GM12878 (cell line): ENCODE measurements at regions not wholly inside any gene's neighbourhood (a gene's known extent, or its start where the extent isn't known, plus 50 kb on each side); places are given as distances from the start of the nearest gene placed in this dataset.

Experiments
- ATAC-seq: fragments of 200-7000 bp; cut with Tn5 transposase; 3 replicates; pipeline ENCODE4 v1.9.1; 2020; ENCODE audit warnings: mild to moderate bottlenecking, moderate library complexity
- BruUV-seq: library from RNA; stranded (reverse); fragments of 400-500 nt; replicated peaks from 2 replicates; lab custom pipeline; 2021; lab: Mats Ljungman, UMichigan
- CTCF ChIA-PET: fragments of 300-600 bp; sonication (Branson Sonifier 250); formaldehyde crosslinking; extraction: SDS; loops from one replicate; lab custom pipeline; 2021; ENCODE audit warnings: inconsistent platforms; lab: Yijun Ruan, JAX
- POLR2A ChIA-PET: fragments of 350-600 bp; formaldehyde crosslinking; extraction: SDS; loops from one replicate; lab custom pipeline; 2021; ENCODE audit warnings: inconsistent platforms; lab: Charles Lee
- RAD21 ChIA-PET: fragments of 300-600 bp; sonication (Branson Sonifier 250); formaldehyde crosslinking; loops from one replicate; lab custom pipeline; 2023; ENCODE audit warnings: antibody characterized with exemption; ENCODE audit not compliant: unreplicated experiment; lab: Charles Lee
- SMC1A ChIA-PET: fragments of 300-600 bp; sonication (Branson Sonifier 250); formaldehyde crosslinking; loops from one replicate; lab custom pipeline; 2023; ENCODE audit not compliant: unreplicated experiment, uncharacterized antibody; lab: Charles Lee
- DNase-seq: peaks from one replicate; pipeline ENCODE4 v3.0.0-alpha.2; 2011; ENCODE audit warnings: low read depth, low spot score
- FAIRE-seq: peaks from 3 replicates; lab custom pipeline; 2011; peaks lifted over from hg19 to GRCh38; lab: Jason Lieb, UNC
- H2AFZ ChIP-seq: 2 replicates; pipeline ENCODE4 v1.6.0; 2011; ENCODE audit warnings: low read depth, low read length, control low read depth; ENCODE audit not compliant: control insufficient read depth
- H3K27ac ChIP-seq: 2 replicates; pipeline ENCODE4 v1.5.1; 2011; ENCODE audit warnings: control low read depth; ENCODE audit not compliant: control insufficient read depth, insufficient read depth
- H3K27me3 ChIP-seq, 2 experiments: replicated peaks in 1 of 2; 2 replicates each; pipeline versions ENCODE4 v1.6.0 to v1.6.1; 2011; ENCODE audit warnings: low read length in 1 of 2; ENCODE audit not compliant: control insufficient read depth in 2 of 2, insufficient read depth in 2 of 2
- H3K36me3 ChIP-seq, 2 experiments: 2 replicates each; pipeline ENCODE4 v1.5.1; 2011; ENCODE audit warnings: low read length in 1 of 2; ENCODE audit not compliant: control insufficient read depth in 2 of 2, insufficient read depth in 2 of 2
- H3K4me1 ChIP-seq: 2 replicates; pipeline ENCODE4 v1.6.1; 2011; ENCODE audit warnings: mild to moderate bottlenecking, low read length, moderate library complexity, mixed read lengths; ENCODE audit not compliant: control insufficient read depth, insufficient read depth
- H3K4me2 ChIP-seq: 2 replicates; pipeline ENCODE4 v1.6.0; 2011; ENCODE audit warnings: control low read depth; ENCODE audit not compliant: control insufficient read depth, insufficient read depth
- H3K4me3 ChIP-seq: fragments of 200-600 bp; sonication (generic); 2 replicates; pipeline ENCODE4 v1.5.1; 2016
- H3K79me2 ChIP-seq: 2 replicates; pipeline ENCODE4 v1.6.0; 2011; ENCODE audit warnings: low read length; ENCODE audit not compliant: control insufficient read depth, insufficient read depth
- H3K9ac ChIP-seq: 2 replicates; pipeline ENCODE4 v1.8.0; 2011; ENCODE audit warnings: low read length, control low read depth, mixed read lengths; ENCODE audit not compliant: control insufficient read depth, insufficient read depth
- H3K9me3 ChIP-seq: replicated peaks from 3 replicates; pipeline ENCODE4 v1.5.1; 2011; ENCODE audit warnings: mild to moderate bottlenecking, low read length; ENCODE audit not compliant: control insufficient read depth, insufficient read depth
- H4K20me1 ChIP-seq: 2 replicates; pipeline ENCODE4 v1.6.0; 2011; ENCODE audit not compliant: control insufficient read depth, insufficient read depth
- NFYA ChIP-seq: IDR thresholded peaks from 2 replicates; pipeline ENCODE4 v1.6.1; 2011; ENCODE audit warnings: low read depth, mild to moderate bottlenecking, low read length, improper control_type of control experiment, borderline replicate concordance
- SMARCA5 ChIP-seq: fragments of 450-650 bp; IDR thresholded peaks from 2 replicates; pipeline ENCODE4 v1.6.1; 2017; ENCODE audit warnings: mild to moderate bottlenecking
- YY1 ChIP-seq: IDR thresholded peaks from 2 replicates; pipeline ENCODE4 v1.6.1; 2011; ENCODE audit warnings: low read depth, mild to moderate bottlenecking, low read length
- ZZZ3 ChIP-seq: IDR thresholded peaks from 2 replicates; pipeline ENCODE4 v1.6.1; 2011; ENCODE audit warnings: low read depth; ENCODE audit not compliant: control insufficient read depth, insufficient read length
- WGBS: methylation state at CpG from one replicate; pipeline ENCODE4 v1.1.6; 2016; ENCODE audit warnings: low lambda C conversion rate; ENCODE audit not compliant: insufficient replicate concordance, insufficient coverage; ENCODE audit errors: missing lambda C conversion rate; 5-methylcytosine and 5-hydroxymethylcytosine counted together
- in situ Hi-C: fragments of 300-500 bp; cut with MboI; formaldehyde crosslinking; loops from 9 replicates; pipeline ENCODE4 v1.14.3; 2018; ENCODE audit warnings: mixed read lengths
- intact Hi-C: fragments of 100-400 bp; cut with micrococcal nuclease; formaldehyde crosslinking; loops from one replicate; pipeline ENCODE4 v1.14.2; 2022; ENCODE audit not compliant: unreplicated experiment
- TF ChIP-seq, protein P1 (sequence below): IDR thresholded peaks from 2 replicates; pipeline ENCODE4 v1.6.1; 2011; ENCODE audit warnings: low read depth, low read length, improper control_type of control experiment, borderline replicate concordance
- TF ChIP-seq, protein P2 (sequence below): IDR thresholded peaks from 2 replicates; pipeline ENCODE4 v1.6.1; 2011; ENCODE audit warnings: low read depth, mild to moderate bottlenecking, low read length, moderate library complexity, borderline replicate concordance; ENCODE audit errors: extremely low read depth

DNA sequence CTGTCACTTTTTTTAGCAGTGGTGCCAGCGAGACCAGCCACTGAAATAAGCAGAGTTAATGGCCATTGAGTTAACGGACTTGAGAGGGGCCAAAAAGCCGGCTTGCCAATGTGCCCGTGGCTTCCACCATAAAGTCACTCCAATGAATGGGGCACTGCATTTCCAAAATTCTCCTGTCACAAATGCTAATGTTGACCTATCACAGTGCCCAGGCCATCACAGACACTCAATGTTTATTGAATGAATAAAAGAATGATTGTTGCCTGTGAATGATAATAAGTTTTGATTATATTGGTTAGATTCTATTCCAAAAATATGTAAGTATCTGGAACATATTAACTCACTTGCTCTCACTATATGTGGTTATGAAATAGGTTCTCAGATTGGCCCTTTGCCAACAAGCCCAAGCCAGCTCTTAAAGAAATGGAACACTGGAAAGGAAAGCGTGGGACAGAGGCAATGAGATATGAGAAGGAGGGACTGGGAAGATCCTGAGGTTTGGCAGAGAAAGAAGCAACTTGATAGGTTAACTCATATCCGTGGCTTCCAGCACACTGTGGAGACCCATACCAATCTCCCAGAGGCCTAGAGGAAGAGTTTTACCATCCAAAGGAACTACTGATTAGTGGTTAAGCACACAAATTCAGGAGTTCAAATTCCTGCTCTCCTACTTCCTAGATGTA lies 108.7 kb downstream of the BTG1 start:
- intact Hi-C loops, result loop anchor here (10.0 kb wide), 2 partner anchors 428 to 538 kb away; no protein-coding TSS in a partner anchor
- Histone ChIP-seq H3K4me1 (peaks cover 8% of the 10 kb centered on the region), H3K27me3 (no peaks in the 10 kb centered on the region), H3K4me2 (no peak overlapping the region), H3K9ac (no peak overlapping the region), H2AFZ (no peak overlapping the region), H3K36me3 (no peaks in the 10 kb centered on the region), H3K4me3 (no peak overlapping the region), H3K27ac (no peak overlapping the region), H4K20me1 (no peaks in the 10 kb centered on the region), H3K79me2 (no peaks in the 10 kb centered on the region), H3K9me3 (peaks cover 5% of the 10 kb centered on the region; the same call in 2 of the 3 replicates)
- TF ChIP-seq ZZZ3 (no peak), YY1 (no peak)
- SMC1A ChIA-PET, result interaction anchor here (0.6 to 1.5 kb wide), 6 partner anchors 10 to 367 kb away, joined by 3 to 5 read pairs (median 3); no protein-coding TSS in a partner anchor
- ATAC-seq (no peak), DNase-seq (no peak), FAIRE-seq (no peak)
- CTCF ChIA-PET, result interaction anchor here (1.0 to 1.1 kb wide), 2 partner anchors 97 to 372 kb away, joined by 3 read pairs; no protein-coding TSS in a partner anchor
- POLR2A ChIA-PET, result interaction anchor here (1.6 kb wide), 1 partner anchor 8 kb away, joined by 5 read pairs; no protein-coding TSS in a partner anchor
- in situ Hi-C loops, result no loop called here
- RAD21 ChIA-PET, result interaction anchor here (1.4 to 7.6 kb wide), 2 partner anchors 27 to 96 kb away, joined by 3 to 71 read pairs; no protein-coding TSS in a partner anchor
- no TSS peak for BruUV-seq
- 97% methylated on average over 6 of the region's 6 CpGs for WGBS

DNA sequence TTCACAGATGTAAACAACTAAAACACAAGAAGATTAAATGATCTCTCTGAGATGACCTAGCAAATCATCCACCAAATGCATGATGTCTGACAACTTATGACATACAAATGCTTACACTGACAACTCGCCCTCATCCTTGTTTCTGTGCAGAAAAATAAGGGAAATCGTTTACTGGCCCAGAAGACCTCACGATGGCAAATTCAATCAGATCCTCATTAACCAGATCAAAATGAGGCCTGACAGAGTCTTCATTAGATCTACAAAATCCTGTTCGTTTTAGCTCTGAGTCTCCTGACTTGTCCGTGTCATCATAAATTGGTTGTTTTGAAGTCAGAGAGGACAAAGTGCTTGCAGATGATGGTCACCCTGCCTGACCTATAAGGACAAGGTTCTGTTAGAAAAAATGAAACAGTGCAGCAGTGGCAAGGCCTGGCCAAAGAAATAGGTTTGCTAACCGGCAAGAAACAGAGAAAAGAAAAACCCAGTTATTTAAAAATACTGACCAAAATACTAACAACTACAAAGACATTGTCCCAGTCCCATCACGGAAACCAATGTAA lies 109.5 kb downstream of the BTG1 start:
- ChIA-PET POLR2A (interaction anchor here (0.5 to 1.6 kb wide), 2 partner anchors 8 to 75 kb away, joined by 3 to 5 read pairs; no protein-coding TSS in a partner anchor), CTCF (interaction anchor here (1.0 to 1.1 kb wide), 2 partner anchors 98 to 373 kb away, joined by 3 read pairs; no protein-coding TSS in a partner anchor), SMC1A (interaction anchor here (0.6 to 6.7 kb wide), 15 partner anchors 8 to 368 kb away, joined by 3 to 43 read pairs (median 3); no protein-coding TSS in a partner anchor), RAD21 (interaction anchor here (0.7 to 7.6 kb wide), 3 partner anchors 31 to 110 kb away, joined by 3 to 71 read pairs (median 3); partner anchors contain the start of gene BTG1)
- no peaks in the 10 kb centered on the region for H4K20me1 ChIP-seq
- peak overlapping the region; percentile 80; the same call in 1 of the 2 replicates for H3K27ac ChIP-seq
- 91% methylated on average over 7 of the region's 7 CpGs for WGBS
- no peak for TF ChIP-seq NFYA
- TF ChIP-seq, protein P1, sequence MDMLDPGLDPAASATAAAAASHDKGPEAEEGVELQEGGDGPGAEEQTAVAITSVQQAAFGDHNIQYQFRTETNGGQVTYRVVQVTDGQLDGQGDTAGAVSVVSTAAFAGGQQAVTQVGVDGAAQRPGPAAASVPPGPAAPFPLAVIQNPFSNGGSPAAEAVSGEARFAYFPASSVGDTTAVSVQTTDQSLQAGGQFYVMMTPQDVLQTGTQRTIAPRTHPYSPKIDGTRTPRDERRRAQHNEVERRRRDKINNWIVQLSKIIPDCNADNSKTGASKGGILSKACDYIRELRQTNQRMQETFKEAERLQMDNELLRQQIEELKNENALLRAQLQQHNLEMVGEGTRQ, result no peak
- TF ChIP-seq SMARCA5, result no peak
- TF ChIP-seq, protein P2, sequence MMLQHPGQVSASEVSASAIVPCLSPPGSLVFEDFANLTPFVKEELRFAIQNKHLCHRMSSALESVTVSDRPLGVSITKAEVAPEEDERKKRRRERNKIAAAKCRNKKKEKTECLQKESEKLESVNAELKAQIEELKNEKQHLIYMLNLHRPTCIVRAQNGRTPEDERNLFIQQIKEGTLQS, result no peak
- DNase-seq (no peak), ATAC-seq (no peak), FAIRE-seq (no peak)
- H3K27me3 ChIP-seq, result no peaks in the 10 kb centered on the region
- BruUV-seq, result no TSS peak
- no peak overlapping the region for H2AFZ ChIP-seq
- H3K9me3 ChIP-seq, result peaks cover 5% of the 10 kb centered on the region; the same call in 2 of the 3 replicates
- intact Hi-C loops (loop anchor here (10.0 kb wide), 2 partner anchors 429 to 539 kb away; no protein-coding TSS in a partner anchor), in situ Hi-C loops (no loop called here)
- no peaks in the 10 kb centered on the region for H3K36me3 ChIP-seq
- H3K79me2 ChIP-seq, result no peaks in the 10 kb centered on the region
- H3K9ac ChIP-seq, result no peak overlapping the region
- H3K4me1 ChIP-seq, result peaks cover 8% of the 10 kb centered on the region
- no peak overlapping the region for H3K4me3 ChIP-seq
- H3K4me2 ChIP-seq, result no peak overlapping the region
